Ovary (tissue), 3 donors: ENCODE measurements at regions not wholly inside any gene's neighbourhood (a gene's known extent, or its start where the extent isn't known, plus 50 kb on each side); places are given as distances from the start of the nearest gene placed in this dataset.

ENCODE experiments used
- CTCF ChIP-seq, 3 donors: fragments of 450-650 bp in 2 of 3; fragments of 200-600 bp in 1 of 3; IDR thresholded peaks; one replicate each; pipeline versions ENCODE4 v1.5.1 to v1.8.0; 2016 to 2022; ENCODE audit warnings: antibody characterized with exemption in 3 of 3, mild to moderate bottlenecking in 1 of 3
- EP300 ChIP-seq: sonication (generic); formaldehyde crosslinking; IDR thresholded peaks from one replicate; pipeline ENCODE4 v1.6.1; 2017; ENCODE audit warnings: antibody characterized with exemption
- POLR2A ChIP-seq: fragments of 450-650 bp; IDR thresholded peaks from one replicate; pipeline ENCODE4 v1.6.1; 2017; ENCODE audit warnings: antibody characterized with exemption, mild to moderate bottlenecking, moderate library complexity
- donor health status: DM: no; HTN: no; CAD: no.

- TF ChIP-seq CTCF (IDR thresholded peaks at IDR 0.05) (no peak), POLR2A (no peak), EP300 (no peak)
Observed at GRCh38 chr4:187042251-187042650, 318.6 kb upstream of the FAT1 start.
